Ovary (tissue), 7 donors: ENCODE measurements at regions not wholly inside any gene's neighbourhood (a gene's known extent, or its start where the extent isn't known, plus 50 kb on each side); places are given as distances from the start of the nearest gene placed in this dataset.

ENCODE experiments used
- DNase-seq, 5 donors: peaks; one replicate each; pipeline ENCODE4 v3.0.0-alpha.2; 2019 to 2020
- H3K27ac ChIP-seq, 2 donors: fragments of 200-600 bp; one replicate each; pipeline versions ENCODE4 v1.5.1 to v1.8.0; 2019 to 2022
- H3K27me3 ChIP-seq: fragments of 200-600 bp; one replicate; pipeline ENCODE4 v1.8.0; 2022
- H3K36me3 ChIP-seq: fragments of 200-600 bp; sonication (generic); one replicate; pipeline ENCODE4 v1.5.1; 2019
- H3K4me1 ChIP-seq: one replicate; pipeline ENCODE4 v1.8.1; 2013; ENCODE audit warnings: mild to moderate bottlenecking, moderate library complexity; ENCODE audit not compliant: insufficient read depth
- H3K4me3 ChIP-seq: fragments of 200-600 bp; sonication (generic); one replicate; pipeline ENCODE4 v1.5.1; 2017
- H3K9me3 ChIP-seq, 2 donors: fragments of 200-600 bp in 1 of 2; sonication (generic) in 1 of 2; one replicate each; pipeline versions ENCODE4 v1.5.1 to v1.8.1; 2013 to 2019; ENCODE audit warnings: mild to moderate bottlenecking in 1 of 2, moderate library complexity in 1 of 2
- EP300 ChIP-seq: sonication (generic); formaldehyde crosslinking; IDR thresholded peaks from one replicate; pipeline ENCODE4 v1.6.1; 2017; ENCODE audit warnings: antibody characterized with exemption
- POLR2A ChIP-seq: fragments of 450-650 bp; IDR thresholded peaks from one replicate; pipeline ENCODE4 v1.6.1; 2017; ENCODE audit warnings: antibody characterized with exemption, mild to moderate bottlenecking, moderate library complexity
- WGBS, 3 donors: extraction: QIAGEN DNeasy Blood & Tissue Kit in 1 of 3; methylation state at CpG; one replicate each; pipeline versions ENCODE4 v1.1.5 to v1.1.7; 2013 to 2017; 5-methylcytosine and 5-hydroxymethylcytosine counted together
- intact Hi-C, 4 donors: fragments of 100-400 bp; cut with DNase I; formaldehyde crosslinking; loops; one replicate each; pipeline versions ENCODE4 v1.11.0 to v1.15.1; 2022 to 2023
- TF ChIP-seq, protein P1 (sequence below), 3 donors: fragments of 450-650 bp in 2 of 3; fragments of 200-600 bp in 1 of 3; IDR thresholded peaks; one replicate each; pipeline versions ENCODE4 v1.5.1 to v1.8.0; 2016 to 2022; ENCODE audit warnings: antibody characterized with exemption in 3 of 3, mild to moderate bottlenecking in 1 of 3
- donor health status: DM: no; HTN: no; CAD: no; lungs with moderate emphysema.
- donor health status: DM: no; HTN: no; CAD: no.
- donor health status: Bipolar disorder and iron deficiency.
- donor health status: DM: no; HTN: no; CAD: no.
- donor health status: DM: yes; HTN: yes; CAD: no.

DNA sequence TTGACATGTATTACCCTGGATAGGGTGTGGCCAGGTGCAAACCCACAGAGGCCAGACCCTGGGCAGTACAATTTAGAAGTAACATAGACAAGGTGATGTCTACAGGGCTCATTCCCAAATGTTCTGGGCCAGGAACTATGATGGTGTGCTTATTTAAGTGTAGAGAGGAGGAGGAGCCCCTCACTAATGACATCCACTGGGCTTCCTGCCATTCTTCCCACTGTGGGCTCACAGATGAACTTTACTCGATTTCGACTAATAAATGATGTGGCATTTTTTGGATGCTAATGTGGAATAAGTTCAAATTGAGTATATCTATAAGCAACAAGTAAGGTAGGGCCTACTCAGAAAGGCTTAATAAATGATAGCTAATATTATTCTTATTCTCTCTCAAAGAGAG lies 280.9 kb upstream of the BOD1L1 start:
- Histone ChIP-seq H3K4me1 (no peaks in the 10 kb centered on the region), H3K36me3 (no peaks in the 10 kb centered on the region), H3K27ac (no peak overlapping the region), H3K27me3 (no peaks in the 10 kb centered on the region), H3K4me3 (no peak overlapping the region), H3K9me3 (no peaks in the 10 kb centered on the region)
- TF ChIP-seq, protein P1, sequence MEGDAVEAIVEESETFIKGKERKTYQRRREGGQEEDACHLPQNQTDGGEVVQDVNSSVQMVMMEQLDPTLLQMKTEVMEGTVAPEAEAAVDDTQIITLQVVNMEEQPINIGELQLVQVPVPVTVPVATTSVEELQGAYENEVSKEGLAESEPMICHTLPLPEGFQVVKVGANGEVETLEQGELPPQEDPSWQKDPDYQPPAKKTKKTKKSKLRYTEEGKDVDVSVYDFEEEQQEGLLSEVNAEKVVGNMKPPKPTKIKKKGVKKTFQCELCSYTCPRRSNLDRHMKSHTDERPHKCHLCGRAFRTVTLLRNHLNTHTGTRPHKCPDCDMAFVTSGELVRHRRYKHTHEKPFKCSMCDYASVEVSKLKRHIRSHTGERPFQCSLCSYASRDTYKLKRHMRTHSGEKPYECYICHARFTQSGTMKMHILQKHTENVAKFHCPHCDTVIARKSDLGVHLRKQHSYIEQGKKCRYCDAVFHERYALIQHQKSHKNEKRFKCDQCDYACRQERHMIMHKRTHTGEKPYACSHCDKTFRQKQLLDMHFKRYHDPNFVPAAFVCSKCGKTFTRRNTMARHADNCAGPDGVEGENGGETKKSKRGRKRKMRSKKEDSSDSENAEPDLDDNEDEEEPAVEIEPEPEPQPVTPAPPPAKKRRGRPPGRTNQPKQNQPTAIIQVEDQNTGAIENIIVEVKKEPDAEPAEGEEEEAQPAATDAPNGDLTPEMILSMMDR (IDR thresholded peaks at IDR 0.05): no peak
- TF ChIP-seq EP300 (no peak), POLR2A (no peak)
- intact Hi-C loops: no loop called here
- DNase-seq: no peak
- 70 to 81% (median 75%) methylated on average over 2 of the region's 2 CpGs for WGBS, 3 donors

DNA sequence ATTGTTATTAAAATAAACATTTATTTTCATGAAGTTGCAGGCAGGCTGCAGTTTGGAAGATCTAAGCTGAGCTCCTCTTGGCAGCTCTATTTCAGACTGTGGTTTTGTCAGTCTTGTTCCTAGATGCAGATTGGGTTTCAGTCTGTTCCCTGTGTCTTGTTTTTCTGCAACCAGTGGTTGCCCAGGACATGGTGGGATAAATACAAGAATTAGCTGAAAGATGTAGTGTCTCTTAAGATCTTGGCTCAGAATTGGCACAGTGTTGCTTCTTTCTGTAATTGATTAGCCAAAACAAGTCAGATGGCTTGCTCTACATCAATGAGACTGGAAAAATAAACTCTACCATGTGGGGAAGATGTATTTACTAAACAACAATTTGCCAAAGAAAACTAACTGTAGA lies 283.0 kb upstream of the BOD1L1 start:
- intact Hi-C loops: no loop called here
- H3K9me3 ChIP-seq: no peaks in the 10 kb centered on the region
- H3K4me1 ChIP-seq: no peaks in the 10 kb centered on the region
- DNase-seq: no peak
- H3K27me3 ChIP-seq: no peaks in the 10 kb centered on the region
- H3K36me3 ChIP-seq: no peaks in the 10 kb centered on the region
- H3K27ac ChIP-seq: no peak overlapping the region
- H3K4me3 ChIP-seq: no peak overlapping the region
- TF ChIP-seq EP300 (no peak), POLR2A (no peak)
- TF ChIP-seq, protein P1 (IDR thresholded peaks at IDR 0.05): no peak

DNA sequence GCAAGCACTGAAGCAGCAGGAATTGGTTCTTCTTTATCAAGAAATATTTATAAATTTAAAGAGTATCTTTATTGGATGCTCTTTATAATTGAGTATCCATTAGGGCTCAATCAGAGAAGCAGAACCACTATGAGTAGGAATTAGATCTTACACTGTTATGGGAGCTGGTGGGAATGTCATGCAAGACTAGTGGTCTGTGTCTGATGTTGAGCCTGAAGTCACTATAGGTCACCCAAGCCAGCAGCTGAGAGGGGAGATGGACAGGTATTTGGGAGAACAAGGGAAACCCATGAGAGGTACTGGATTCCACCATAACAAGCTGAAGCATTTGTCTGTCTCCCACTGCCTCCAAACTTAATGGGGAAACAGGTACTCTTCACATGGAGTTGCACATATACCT lies 283.7 kb upstream of the BOD1L1 start:
- intact Hi-C loops: no loop called here
- no peaks in the 10 kb centered on the region for H3K9me3 ChIP-seq
- TF ChIP-seq POLR2A: no peak
- TF ChIP-seq, protein P1 (IDR thresholded peaks at IDR 0.05): no peak
- no peak for TF ChIP-seq EP300

DNA sequence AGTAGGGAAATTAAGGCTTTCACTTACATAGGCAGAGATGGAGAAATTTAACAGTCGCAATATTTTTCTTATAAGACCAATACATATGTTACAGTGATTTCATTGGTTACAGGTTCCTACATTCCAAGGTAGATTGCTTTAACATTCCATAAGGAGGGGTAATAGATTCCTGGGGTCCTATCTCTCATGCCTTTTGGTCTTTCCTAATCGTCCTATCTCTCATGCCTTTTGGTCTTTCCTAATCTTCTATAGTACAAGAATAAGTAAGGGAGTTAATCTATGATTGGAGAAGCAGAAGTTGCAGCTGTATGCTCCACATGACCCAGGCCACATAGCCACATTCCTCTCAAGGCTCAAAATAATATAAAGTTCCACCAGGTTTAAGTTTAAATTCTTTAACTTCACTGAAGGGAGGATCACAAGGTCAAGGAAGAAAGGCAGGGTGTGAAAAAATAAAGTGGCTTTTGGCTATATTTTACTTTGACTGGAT lies 285.0 kb upstream of the BOD1L1 start:
- Histone ChIP-seq H3K27ac (no peak overlapping the region), H3K27me3 (no peaks in the 10 kb centered on the region), H3K36me3 (no peaks in the 10 kb centered on the region), H3K4me3 (no peak overlapping the region), H3K4me1 (no peaks in the 10 kb centered on the region), H3K9me3 (no peaks in the 10 kb centered on the region)
- no peak for DNase-seq
- TF ChIP-seq, protein P1 (IDR thresholded peaks at IDR 0.05): no peak
- no peak for TF ChIP-seq EP300
- TF ChIP-seq POLR2A: no peak
- intact Hi-C loops: no loop called here
- 50 to 64% (median 56%) methylated on average over 2 of the region's 2 CpGs for WGBS, 3 donors

More for the DNA sequence above, 283.7 kb upstream of the BOD1L1 start:
- no peaks in the 10 kb centered on the region for H3K36me3 ChIP-seq
- no peak overlapping the region for H3K4me3 ChIP-seq
- H3K27me3 ChIP-seq: no peaks in the 10 kb centered on the region
- no peak overlapping the region for H3K27ac ChIP-seq
- no peaks in the 10 kb centered on the region for H3K4me1 ChIP-seq
- no peak for DNase-seq

DNA sequence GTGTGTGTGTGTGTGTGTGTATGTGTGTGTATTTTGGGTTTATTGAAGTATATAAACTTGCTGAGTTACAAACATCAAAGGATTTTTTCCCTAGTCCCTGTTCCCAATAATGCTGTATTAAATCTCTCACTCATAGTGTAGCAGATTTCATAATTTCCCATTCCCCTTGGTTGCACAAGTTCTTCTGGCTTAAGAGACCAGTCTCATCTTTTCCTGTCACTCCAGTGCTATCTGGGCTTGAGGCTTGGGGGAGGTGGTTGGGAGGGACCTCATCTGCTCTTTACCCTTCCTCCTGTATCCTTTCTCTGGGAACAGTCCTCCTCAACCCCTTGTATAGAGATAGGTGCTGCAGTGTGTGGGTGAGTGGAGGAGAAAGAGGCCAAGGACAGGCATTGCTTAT lies 285.4 kb upstream of the BOD1L1 start:
- Histone ChIP-seq H3K27ac (no peak overlapping the region), H3K27me3 (no peaks in the 10 kb centered on the region), H3K4me3 (no peak overlapping the region), H3K36me3 (no peaks in the 10 kb centered on the region), H3K4me1 (no peaks in the 10 kb centered on the region), H3K9me3 (no peaks in the 10 kb centered on the region)
- TF ChIP-seq EP300 (no peak), POLR2A (no peak)
- TF ChIP-seq, protein P1 (IDR thresholded peaks at IDR 0.05): no peak
- intact Hi-C loops: no loop called here
- no peak for DNase-seq
